ENCODE measurements at regions not wholly inside any gene's neighbourhood (a gene's known extent, or its start where the extent isn't known, plus 50 kb on each side); places are given as distances from the start of the nearest gene placed in this dataset.
A peak's percentile ranks its signal among the peaks of the same experiment; 100 is the strongest.

DNA sequence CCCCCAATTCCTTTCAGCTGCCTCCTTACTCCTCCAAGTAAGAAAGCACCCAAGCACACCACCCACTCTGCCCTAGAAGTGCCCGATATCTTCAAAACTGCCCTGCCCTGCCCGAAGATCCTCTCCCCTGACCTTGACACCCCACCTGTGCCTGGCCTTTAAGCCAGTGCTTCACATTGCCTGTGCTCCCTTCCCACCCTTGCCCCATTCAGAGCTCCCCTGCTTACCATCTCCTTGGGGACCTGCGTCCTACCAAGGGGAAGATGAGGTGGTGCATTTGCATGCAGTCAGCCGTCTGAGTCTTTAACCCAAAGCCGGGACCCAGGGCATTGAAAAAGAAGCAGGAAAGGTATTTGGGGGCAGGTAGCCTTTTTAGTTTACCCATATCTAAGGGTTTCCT, 73.5 kb upstream of the SLCO3A1 start:
- H3K36me3 ChIP-seq: no peaks in the 10 kb centered on the region
- peaks cover 0 to 32% of the 10 kb centered on the region in 2 donors for H3K4me1 ChIP-seq
- H3K27ac ChIP-seq: peak overlapping the region in 1 of 2 donors; percentile 79
- intact Hi-C loops (cut with DNase I): no loop called here
- ATAC-seq (no peak), DNase-seq (no peak)
- no peaks in the 10 kb centered on the region for H3K27me3 ChIP-seq
- H3K9me3 ChIP-seq: no peaks in the 10 kb centered on the region
- H3K4me3 ChIP-seq: no peak overlapping the region
- TF ChIP-seq, protein P1, sequence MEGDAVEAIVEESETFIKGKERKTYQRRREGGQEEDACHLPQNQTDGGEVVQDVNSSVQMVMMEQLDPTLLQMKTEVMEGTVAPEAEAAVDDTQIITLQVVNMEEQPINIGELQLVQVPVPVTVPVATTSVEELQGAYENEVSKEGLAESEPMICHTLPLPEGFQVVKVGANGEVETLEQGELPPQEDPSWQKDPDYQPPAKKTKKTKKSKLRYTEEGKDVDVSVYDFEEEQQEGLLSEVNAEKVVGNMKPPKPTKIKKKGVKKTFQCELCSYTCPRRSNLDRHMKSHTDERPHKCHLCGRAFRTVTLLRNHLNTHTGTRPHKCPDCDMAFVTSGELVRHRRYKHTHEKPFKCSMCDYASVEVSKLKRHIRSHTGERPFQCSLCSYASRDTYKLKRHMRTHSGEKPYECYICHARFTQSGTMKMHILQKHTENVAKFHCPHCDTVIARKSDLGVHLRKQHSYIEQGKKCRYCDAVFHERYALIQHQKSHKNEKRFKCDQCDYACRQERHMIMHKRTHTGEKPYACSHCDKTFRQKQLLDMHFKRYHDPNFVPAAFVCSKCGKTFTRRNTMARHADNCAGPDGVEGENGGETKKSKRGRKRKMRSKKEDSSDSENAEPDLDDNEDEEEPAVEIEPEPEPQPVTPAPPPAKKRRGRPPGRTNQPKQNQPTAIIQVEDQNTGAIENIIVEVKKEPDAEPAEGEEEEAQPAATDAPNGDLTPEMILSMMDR (IDR thresholded peaks at IDR 0.05): no peak

DNA sequence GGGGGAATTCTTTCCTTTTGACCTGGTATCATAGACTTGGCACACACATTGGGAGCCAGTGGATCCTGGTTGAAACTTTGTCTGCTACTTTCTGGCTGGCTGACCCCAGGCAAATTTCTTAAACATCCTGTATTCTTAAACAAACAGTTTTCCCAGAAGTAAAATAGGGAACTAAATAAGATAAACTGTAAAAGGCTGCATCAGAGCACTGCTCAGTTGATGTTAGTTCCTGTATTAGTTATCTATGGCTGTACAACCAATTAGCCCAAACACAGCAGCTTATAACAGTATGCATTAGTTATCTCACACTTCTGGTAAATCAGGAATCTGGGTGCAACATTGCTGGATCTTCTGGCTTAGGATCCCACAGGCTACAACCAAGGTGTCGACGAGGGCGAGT, 73.1 kb upstream of the SLCO3A1 start:
- Histone ChIP-seq H3K4me1 (peaks cover 0 to 32% of the 10 kb centered on the region in 2 donors), H3K27me3 (no peaks in the 10 kb centered on the region), H3K4me3 (no peak overlapping the region), H3K9me3 (no peaks in the 10 kb centered on the region), H3K36me3 (no peaks in the 10 kb centered on the region), H3K27ac (peak overlapping the region in 1 of 2 donors; percentile 79)
- TF ChIP-seq, protein P1 (IDR thresholded peaks at IDR 0.05): no peak
- intact Hi-C loops (cut with DNase I): no loop called here
- DNase-seq (no peak), ATAC-seq (peak; percentile 30)

DNA sequence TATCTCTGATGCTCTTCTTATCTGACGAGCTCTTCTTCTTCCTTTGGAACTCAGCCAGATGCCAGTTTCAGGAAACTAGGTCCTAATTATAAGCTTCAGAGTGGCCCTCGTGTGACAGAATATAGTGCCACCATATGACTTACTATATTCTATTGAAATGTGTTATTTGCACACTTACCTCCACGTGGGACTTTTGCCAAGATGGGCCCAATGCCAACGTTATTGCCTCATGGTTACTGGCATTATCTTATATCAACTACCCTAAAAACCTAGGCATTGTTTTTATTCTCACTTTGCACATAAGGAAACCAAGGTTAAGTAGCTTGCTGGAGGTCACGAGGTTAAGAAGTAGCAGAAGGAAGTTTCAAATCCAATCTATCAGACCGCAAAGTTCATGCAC, 71.3 kb upstream of the SLCO3A1 start:
- Histone ChIP-seq H3K4me3 (no peak overlapping the region), H3K27me3 (no peaks in the 10 kb centered on the region), H3K27ac (peak overlapping the region in 1 of 2 donors; percentile 53), H3K36me3 (no peaks in the 10 kb centered on the region), H3K4me1 (peaks cover 0 to 32% of the 10 kb centered on the region in 2 donors), H3K9me3 (no peaks in the 10 kb centered on the region)
- ATAC-seq (no peak), DNase-seq (no peak)
- intact Hi-C loops (cut with DNase I): no loop called here
- TF ChIP-seq, protein P1 (IDR thresholded peaks at IDR 0.05): no peak

DNA sequence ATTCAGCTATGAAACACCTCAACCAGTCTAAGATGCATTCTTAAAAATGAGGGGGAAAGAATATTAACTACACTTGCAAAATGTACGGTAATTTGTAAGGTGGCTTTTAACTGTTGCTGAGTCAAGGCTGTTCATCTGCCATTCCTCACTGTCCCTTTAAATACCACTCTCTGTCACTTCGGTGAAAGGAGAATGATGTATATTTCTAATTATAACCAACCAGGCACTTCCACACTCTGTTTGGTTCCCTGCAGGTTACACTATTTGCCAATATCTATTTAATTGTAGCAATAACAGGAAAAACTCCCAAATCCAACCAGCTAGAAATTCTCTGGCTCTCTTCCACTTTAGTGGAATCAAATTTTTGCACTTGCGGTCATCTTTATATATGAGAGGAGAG, 70.5 kb upstream of the SLCO3A1 start:
- Histone ChIP-seq H3K4me3 (no peak overlapping the region), H3K36me3 (no peaks in the 10 kb centered on the region), H3K27ac (no peak overlapping the region), H3K4me1 (peaks cover 0 to 32% of the 10 kb centered on the region in 2 donors), H3K9me3 (no peaks in the 10 kb centered on the region), H3K27me3 (no peaks in the 10 kb centered on the region)
- ATAC-seq (no peak), DNase-seq (no peak)
- intact Hi-C loops (cut with DNase I): no loop called here
- TF ChIP-seq, protein P1 (IDR thresholded peaks at IDR 0.05): no peak

DNA sequence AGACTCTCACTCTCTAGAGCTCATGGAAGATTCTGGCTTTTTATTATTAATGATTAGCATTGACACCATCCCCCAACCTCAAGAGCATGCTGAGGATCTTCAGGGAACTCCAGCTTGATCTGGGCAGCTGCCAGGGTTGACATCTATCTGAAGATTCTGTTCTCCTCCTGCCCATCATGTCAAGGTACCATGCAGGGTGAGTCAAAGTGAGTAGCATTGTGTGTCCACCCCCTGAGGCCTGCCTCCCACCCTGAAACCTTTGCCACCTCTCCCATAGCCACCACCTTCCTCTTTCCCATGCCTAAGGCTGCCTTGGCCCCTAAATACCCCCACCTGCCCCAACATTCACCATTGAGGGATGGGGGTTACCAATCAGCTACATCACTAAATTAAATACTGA, 70.1 kb upstream of the SLCO3A1 start:
- no peak overlapping the region for H3K27ac ChIP-seq
- no peaks in the 10 kb centered on the region for H3K9me3 ChIP-seq
- no peaks in the 10 kb centered on the region for H3K36me3 ChIP-seq
- TF ChIP-seq, protein P1 (IDR thresholded peaks at IDR 0.05): no peak
- intact Hi-C loops (cut with DNase I): no loop called here
- H3K4me3 ChIP-seq: no peak overlapping the region
- ATAC-seq: no peak
- H3K4me1 ChIP-seq: peaks cover 0 to 32% of the 10 kb centered on the region in 2 donors
- no peak for DNase-seq
- no peaks in the 10 kb centered on the region for H3K27me3 ChIP-seq

All from left lung (tissue), 4 donors.